Fibroblast of skin of left biceps (primary cell): ENCODE measurements at regions not wholly inside any gene's neighbourhood (a gene's known extent, or its start where the extent isn't known, plus 50 kb on each side); places are given as distances from the start of the nearest gene placed in this dataset.

Experiments used
- DNase-seq, 2 experiments: peaks; one replicate each; pipeline ENCODE4 v3.0.0-alpha.2; 2013; ENCODE audit warnings: low read depth in 2 of 2

DNA sequence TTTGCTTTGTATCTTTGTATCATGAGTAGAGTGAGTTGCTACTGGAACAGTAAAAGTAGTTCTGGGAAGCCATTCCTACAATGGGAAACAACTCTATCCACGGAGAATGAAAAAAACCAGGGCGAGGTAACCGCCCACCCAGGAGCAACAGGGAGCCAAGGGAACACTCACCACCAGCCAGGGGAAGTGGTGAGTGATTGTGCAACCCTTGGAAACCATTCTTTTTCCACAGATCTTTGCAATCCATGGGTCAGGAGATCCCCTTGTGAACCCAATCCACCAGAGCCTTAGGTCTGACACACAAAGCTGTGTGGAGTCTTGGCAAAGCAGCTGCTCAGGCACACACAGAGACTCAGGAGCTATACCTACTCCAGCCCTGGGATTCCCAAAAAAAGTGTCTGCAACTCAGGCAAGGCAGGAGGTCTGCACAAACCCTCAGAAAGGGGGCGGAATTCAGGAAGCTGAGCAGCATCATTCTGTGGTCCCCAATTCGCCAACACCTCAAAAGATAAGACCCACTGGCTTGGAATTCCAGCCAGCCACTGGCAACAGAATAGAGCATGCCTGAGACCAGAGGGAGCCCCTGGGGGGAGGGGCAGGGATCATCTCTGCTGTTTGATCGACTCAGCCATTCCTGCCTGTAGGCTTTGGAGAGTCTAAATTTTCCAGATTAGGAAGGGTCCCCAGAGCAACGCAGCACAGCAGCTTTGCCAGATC is 52.1 kb upstream of the PPFIA2 start:
- DNase-seq = no peak

- DNase-seq = no peak
Observed at GRCh38 chr12:81809829-81810595, 50.9 kb upstream of the PPFIA2 start.

GRCh38 chr12:81809113-81809777 is 50.1 kb upstream of the PPFIA2 start:
- DNase-seq = no peak
